Endothelial cell (in vitro differentiated cells): ENCODE measurements at regions not wholly inside any gene's neighbourhood (a gene's known extent, or its start where the extent isn't known, plus 50 kb on each side); places are given as distances from the start of the nearest gene placed in this dataset.

ENCODE experiments used
- DNase-seq: peaks from one replicate; pipeline ENCODE4 v3.0.0; 2021; ENCODE audit warnings: low spot score
- H3K27ac Mint-ChIP-seq: one replicate; pipeline ENCODE4 v1.8.0; 2021; ENCODE audit warnings: mixed read lengths, inconsistent platforms; ENCODE audit not compliant: unreplicated experiment
- H3K27me3 Mint-ChIP-seq: one replicate; pipeline ENCODE4 v1.8.0; 2021; ENCODE audit warnings: mild to moderate bottlenecking, moderate library complexity, mixed read lengths, inconsistent platforms; ENCODE audit not compliant: unreplicated experiment
- H3K36me3 Mint-ChIP-seq: one replicate; pipeline ENCODE4 v1.8.0; 2021; ENCODE audit warnings: mild to moderate bottlenecking, low read depth, mixed read lengths, inconsistent platforms; ENCODE audit not compliant: unreplicated experiment
- H3K4me1 Mint-ChIP-seq: one replicate; pipeline ENCODE4 v1.8.0; 2021; ENCODE audit warnings: mild to moderate bottlenecking, mixed read lengths, inconsistent platforms; ENCODE audit not compliant: unreplicated experiment
- H3K4me3 Mint-ChIP-seq: one replicate; pipeline ENCODE4 v1.8.0; 2021; ENCODE audit warnings: mild to moderate bottlenecking, mixed read lengths, inconsistent platforms; ENCODE audit not compliant: unreplicated experiment
- H3K9me3 Mint-ChIP-seq: one replicate; pipeline ENCODE4 v1.8.0; 2021; ENCODE audit warnings: mixed read lengths, inconsistent platforms; ENCODE audit not compliant: unreplicated experiment
- TF ChIP-seq, protein P1 (sequence below): fragments of 200-600 bp; sonication (generic); IDR thresholded peaks from one replicate; pipeline ENCODE4 v1.5.0; 2021; ENCODE audit warnings: antibody characterized with exemption; ENCODE audit not compliant: unreplicated experiment

DNA sequence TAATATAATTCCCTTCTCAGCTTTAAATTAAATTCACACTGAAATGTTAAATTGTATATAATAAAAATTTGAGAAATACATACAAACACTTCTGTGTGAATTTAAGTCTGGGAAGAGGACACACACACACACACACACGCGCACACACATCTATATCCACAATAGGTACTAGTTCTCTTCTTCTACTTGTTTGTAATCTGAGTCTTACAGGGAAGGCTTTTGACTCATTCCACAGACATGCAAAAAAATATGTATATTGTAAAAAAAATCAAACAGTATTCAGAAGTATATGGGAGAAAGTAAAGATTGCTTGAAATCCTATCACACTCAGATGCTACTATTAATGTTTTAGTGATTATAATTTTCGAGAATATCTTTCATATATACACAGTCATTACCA is 276.2 kb downstream of the MDFIC start:
- H3K4me1 Mint-ChIP-seq = no peaks in the 10 kb centered on the region
- no peak for DNase-seq
- H3K27me3 Mint-ChIP-seq = peaks cover 2% of the 10 kb centered on the region
- H3K4me3 Mint-ChIP-seq = no peak overlapping the region
- TF ChIP-seq, protein P1, sequence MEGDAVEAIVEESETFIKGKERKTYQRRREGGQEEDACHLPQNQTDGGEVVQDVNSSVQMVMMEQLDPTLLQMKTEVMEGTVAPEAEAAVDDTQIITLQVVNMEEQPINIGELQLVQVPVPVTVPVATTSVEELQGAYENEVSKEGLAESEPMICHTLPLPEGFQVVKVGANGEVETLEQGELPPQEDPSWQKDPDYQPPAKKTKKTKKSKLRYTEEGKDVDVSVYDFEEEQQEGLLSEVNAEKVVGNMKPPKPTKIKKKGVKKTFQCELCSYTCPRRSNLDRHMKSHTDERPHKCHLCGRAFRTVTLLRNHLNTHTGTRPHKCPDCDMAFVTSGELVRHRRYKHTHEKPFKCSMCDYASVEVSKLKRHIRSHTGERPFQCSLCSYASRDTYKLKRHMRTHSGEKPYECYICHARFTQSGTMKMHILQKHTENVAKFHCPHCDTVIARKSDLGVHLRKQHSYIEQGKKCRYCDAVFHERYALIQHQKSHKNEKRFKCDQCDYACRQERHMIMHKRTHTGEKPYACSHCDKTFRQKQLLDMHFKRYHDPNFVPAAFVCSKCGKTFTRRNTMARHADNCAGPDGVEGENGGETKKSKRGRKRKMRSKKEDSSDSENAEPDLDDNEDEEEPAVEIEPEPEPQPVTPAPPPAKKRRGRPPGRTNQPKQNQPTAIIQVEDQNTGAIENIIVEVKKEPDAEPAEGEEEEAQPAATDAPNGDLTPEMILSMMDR = no peak
- H3K9me3 Mint-ChIP-seq = no peaks in the 10 kb centered on the region
- H3K36me3 Mint-ChIP-seq = no peaks in the 10 kb centered on the region
- no peak overlapping the region for H3K27ac Mint-ChIP-seq

DNA sequence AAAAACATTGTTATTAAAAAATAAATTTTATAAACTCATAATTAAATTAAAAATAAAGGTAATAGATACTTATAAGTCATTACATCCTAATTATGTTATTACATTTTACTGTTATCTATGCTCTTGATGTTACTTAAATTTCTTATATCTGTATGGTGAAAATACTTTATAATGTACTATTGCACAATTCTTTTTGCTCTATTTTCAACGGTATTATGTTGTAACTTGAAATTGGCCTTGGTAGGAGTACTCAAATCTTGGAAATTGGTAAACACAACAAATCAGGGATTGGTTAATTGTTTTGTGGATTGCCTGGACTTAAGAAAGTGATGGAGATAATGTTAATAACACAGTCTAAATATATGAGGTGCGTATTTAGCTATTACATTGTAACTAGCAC is 273.3 kb downstream of the MDFIC start:
- H3K27ac Mint-ChIP-seq = no peak overlapping the region
- TF ChIP-seq, protein P1 = no peak
- no peaks in the 10 kb centered on the region for H3K36me3 Mint-ChIP-seq
- no peak for DNase-seq
- H3K9me3 Mint-ChIP-seq = no peaks in the 10 kb centered on the region
- no peak overlapping the region for H3K4me3 Mint-ChIP-seq
- no peaks in the 10 kb centered on the region for H3K4me1 Mint-ChIP-seq
- H3K27me3 Mint-ChIP-seq = peaks cover 2% of the 10 kb centered on the region

DNA sequence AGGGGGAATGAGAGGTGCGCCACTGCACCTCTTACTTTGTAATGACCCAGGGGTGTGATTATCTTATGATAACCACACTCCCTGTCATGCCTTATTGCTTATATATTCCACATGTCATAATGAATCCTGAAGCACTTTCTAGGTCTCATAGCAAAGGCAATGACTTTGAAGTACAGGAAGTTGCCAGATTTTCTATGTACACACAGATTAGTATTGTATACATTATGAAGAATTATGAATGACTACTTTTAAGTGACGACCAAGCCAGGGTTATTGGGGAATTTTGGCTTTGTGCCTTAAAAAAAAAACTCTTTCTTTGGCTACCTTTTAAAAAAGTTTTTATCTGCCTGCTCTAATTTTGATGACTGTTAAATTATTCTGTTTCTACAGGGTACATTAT is 269.6 kb downstream of the MDFIC start:
- Mint-ChIP-seq H3K4me3 (no peak overlapping the region), H3K27me3 (peaks cover 1% of the 10 kb centered on the region), H3K4me1 (no peaks in the 10 kb centered on the region), H3K36me3 (no peaks in the 10 kb centered on the region), H3K9me3 (no peaks in the 10 kb centered on the region), H3K27ac (no peak overlapping the region)
- TF ChIP-seq, protein P1 = no peak
- DNase-seq = no peak

DNA sequence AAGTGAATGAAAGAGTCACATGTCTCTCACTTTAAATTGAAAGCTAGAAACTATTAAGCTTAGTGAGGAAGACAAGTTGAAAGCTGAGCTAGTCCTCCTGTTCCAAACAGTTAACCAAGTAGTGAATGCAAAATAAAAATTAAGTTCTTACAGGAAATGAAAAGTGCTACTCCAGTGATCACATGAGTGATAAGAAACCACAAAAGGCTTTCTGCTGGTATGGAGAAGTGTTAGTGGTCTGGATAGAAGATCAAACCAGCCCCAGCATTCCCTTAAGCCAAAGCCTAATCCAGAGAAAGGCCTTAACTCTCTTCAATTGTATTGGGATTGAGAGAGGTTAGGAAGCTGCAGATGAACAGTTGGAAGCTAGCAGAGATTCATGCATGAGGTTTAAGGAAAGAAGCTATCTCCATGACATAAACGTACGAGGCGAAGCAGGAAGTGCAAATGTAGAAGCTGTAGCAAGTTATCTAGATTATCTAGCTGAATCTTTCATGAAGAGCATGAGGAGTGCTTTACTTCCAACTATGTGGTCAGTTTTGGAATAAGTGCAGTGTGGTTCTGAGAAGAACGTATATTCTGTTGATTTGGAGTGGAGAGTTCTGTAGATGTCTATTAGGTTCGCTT is 261.6 kb downstream of the MDFIC start:
- no peaks in the 10 kb centered on the region for H3K9me3 Mint-ChIP-seq
- H3K4me1 Mint-ChIP-seq = peaks cover 6% of the 10 kb centered on the region
- TF ChIP-seq, protein P1 = no peak
- peaks cover 3% of the 10 kb centered on the region for H3K27me3 Mint-ChIP-seq
- no peak for DNase-seq
- no peak overlapping the region for H3K4me3 Mint-ChIP-seq
- no peak overlapping the region for H3K27ac Mint-ChIP-seq
- no peaks in the 10 kb centered on the region for H3K36me3 Mint-ChIP-seq

DNA sequence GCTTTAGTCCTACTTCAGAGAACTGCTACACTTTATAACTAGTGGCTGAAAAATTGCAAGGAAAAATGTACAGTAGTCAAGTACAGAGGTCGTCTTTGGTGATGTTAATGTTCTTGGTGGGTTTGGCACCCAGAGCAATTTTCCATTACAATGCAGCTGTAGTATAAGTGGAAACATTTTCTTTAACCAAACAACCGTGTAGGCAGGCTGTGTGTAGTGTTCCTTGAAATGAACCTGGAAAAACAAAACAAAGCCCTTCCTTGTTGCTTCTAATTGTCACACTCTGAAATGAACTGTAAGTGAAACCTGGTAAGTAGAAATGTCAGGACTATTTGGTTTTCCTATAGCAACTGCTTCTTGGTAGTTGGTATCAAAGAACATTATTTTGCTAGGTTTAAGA is 256.9 kb downstream of the MDFIC start:
- Mint-ChIP-seq H3K36me3 (no peaks in the 10 kb centered on the region), H3K27ac (no peak overlapping the region), H3K9me3 (no peaks in the 10 kb centered on the region), H3K27me3 (peaks cover 2% of the 10 kb centered on the region), H3K4me3 (no peak overlapping the region), H3K4me1 (peaks cover 7% of the 10 kb centered on the region)
- TF ChIP-seq, protein P1 = no peak
- no peak for DNase-seq
